B cell (primary cell): ENCODE measurements at regions not wholly inside any gene's neighbourhood (a gene's known extent, or its start where the extent isn't known, plus 50 kb on each side); places are given as distances from the start of the nearest gene placed in this dataset.
"Not testable (repeated sequence)": the region's sequence is repeated elsewhere in the genome, so short reads cannot be mapped to it uniquely, and the experiment has no call there.

Experiments
- ATAC-seq: fragments of 200-7000 bp; cut with Tn5 transposase; one replicate; pipeline ENCODE4 v1.10.0; 2021; ENCODE audit warnings: low read depth, mild to moderate bottlenecking, moderate number of reproducible peaks, moderate library complexity
- CTCF ChIA-PET: fragments of 350-600 bp; sonication (Branson Sonifier 250); formaldehyde crosslinking; loops from one replicate; lab custom pipeline; 2021; ENCODE audit warnings: antibody characterized with exemption, inconsistent platforms; lab: Charles Lee
- POLR2A ChIA-PET: fragments of 350-600 bp; sonication (Branson Sonifier 250); formaldehyde crosslinking; loops from one replicate; lab custom pipeline; 2021; ENCODE audit warnings: antibody characterized with exemption; lab: Charles Lee
- DNase-seq: peaks from one replicate; pipeline ENCODE4 v3.0.0; 2013
- H2AFZ ChIP-seq: 2 replicates; pipeline ENCODE4 v1.6.1; 2012; ENCODE audit warnings: mild to moderate bottlenecking, low read depth, low read length; ENCODE audit not compliant: insufficient read depth, poor library complexity, severe bottlenecking
- H3K27ac ChIP-seq, 2 donors: 1 replicate in 1 of 2; 2 replicates in 1 of 2; pipeline ENCODE4 v1.5.1; 2012 to 2013; ENCODE audit warnings: low read length in 2 of 2, mild to moderate bottlenecking in 2 of 2, moderate library complexity in 1 of 2
- H3K27me3 ChIP-seq, 4 experiments: fragments of 200-600 bp in 1 of 4; sonication (generic) in 1 of 4; replicated peaks in 1 of 4; 1 replicate in 2 of 4; 2 replicates in 2 of 4; pipeline versions ENCODE4 v1.6.1 to v1.7.0; 2013 to 2016; ENCODE audit warnings: low read length in 3 of 4, mild to moderate bottlenecking in 2 of 4, mixed read lengths in 1 of 4, moderate library complexity in 1 of 4; ENCODE audit not compliant: insufficient read depth in 4 of 4, control insufficient read depth in 3 of 4; ENCODE audit errors: control extremely low read depth in 1 of 4
- H3K36me3 ChIP-seq, 2 experiments: replicated peaks in 1 of 2; 1 replicate in 1 of 2; 2 replicates in 1 of 2; pipeline versions ENCODE4 v1.6.1 to v1.7.1; 2013; ENCODE audit warnings: low read length in 1 of 2; ENCODE audit not compliant: insufficient read depth in 2 of 2, control insufficient read depth in 1 of 2; ENCODE audit errors: control extremely low read depth in 1 of 2, extremely low read depth in 1 of 2
- H3K4me1 ChIP-seq, 2 donors: fragments of 200-600 bp in 1 of 2; sonication (generic) in 1 of 2; 1 replicate in 1 of 2; 2 replicates in 1 of 2; pipeline versions ENCODE4 v1.5.1 to v1.6.1; 2013 to 2017; ENCODE audit warnings: low read length in 2 of 2; ENCODE audit not compliant: control insufficient read depth in 2 of 2, insufficient read depth in 2 of 2
- H3K4me2 ChIP-seq: replicated peaks from 2 replicates; pipeline ENCODE3; 2012; ENCODE audit warnings: mild to moderate bottlenecking, low read depth, low read length; ENCODE audit not compliant: poor library complexity, severe bottlenecking
- H3K4me3 ChIP-seq, 5 experiments: fragments of 200-600 bp in 1 of 5; sonication (generic) in 1 of 5; 1 replicate in 3 of 5; 2 replicates in 2 of 5; pipeline versions ENCODE4 v1.5.1 to v1.7.0; 2011 to 2016; ENCODE audit warnings: low read length in 4 of 5, mild to moderate bottlenecking in 4 of 5, low read depth in 2 of 5, control low read depth in 1 of 5, moderate library complexity in 1 of 5; ENCODE audit not compliant: insufficient read depth in 1 of 5; ENCODE audit errors: control extremely low read depth in 1 of 5, extremely low read depth in 1 of 5
- H3K79me2 ChIP-seq: fragments of 200-600 bp; sonication (generic); one replicate; pipeline ENCODE4 v1.6.0; 2016; ENCODE audit warnings: low read length; ENCODE audit not compliant: control insufficient read depth, insufficient read depth
- H3K9ac ChIP-seq: fragments of 200-600 bp; sonication (generic); 2 replicates; pipeline ENCODE4 v1.6.1; 2017; ENCODE audit warnings: mild to moderate bottlenecking, low read length, moderate library complexity
- H3K9me3 ChIP-seq, 3 donors: one replicate each; pipeline versions ENCODE4 v1.6.1 to v1.7.1; 2013; ENCODE audit warnings: low read length in 2 of 3; ENCODE audit not compliant: control insufficient read depth in 2 of 3, insufficient read depth in 1 of 3; ENCODE audit errors: control extremely low read depth in 1 of 3
- H4K20me1 ChIP-seq: 2 replicates; pipeline ENCODE4 v1.6.0; 2012; ENCODE audit warnings: mild to moderate bottlenecking, low read length; ENCODE audit not compliant: insufficient read depth, control insufficient read depth, poor library complexity, severe bottlenecking
- H3K27ac Mint-ChIP-seq: one replicate; pipeline ENCODE4 v1.8.0; 2021; ENCODE audit warnings: mixed read lengths
- H3K27me3 Mint-ChIP-seq: one replicate; pipeline ENCODE4 v1.8.0; 2021; ENCODE audit warnings: mixed read lengths
- H3K4me1 Mint-ChIP-seq: one replicate; pipeline ENCODE4 v1.8.0; 2021; ENCODE audit warnings: mixed read lengths
- H3K4me3 Mint-ChIP-seq: one replicate; pipeline ENCODE4 v1.8.0; 2021; ENCODE audit warnings: mixed read lengths
- H3K9me3 Mint-ChIP-seq: one replicate; pipeline ENCODE4 v1.8.0; 2022; ENCODE audit warnings: mixed read lengths; ENCODE audit not compliant: insufficient read depth
- WGBS: methylation state at CpG from one replicate; pipeline ENCODE4 v1.1.5; 2013; ENCODE audit warnings: missing lambda C conversion rate; ENCODE audit not compliant: insufficient coverage; 5-methylcytosine and 5-hydroxymethylcytosine counted together
- intact Hi-C: fragments of 100-400 bp; cut with micrococcal nuclease; formaldehyde crosslinking; loops from one replicate; pipeline ENCODE4 v1.10.0; 2022

DNA sequence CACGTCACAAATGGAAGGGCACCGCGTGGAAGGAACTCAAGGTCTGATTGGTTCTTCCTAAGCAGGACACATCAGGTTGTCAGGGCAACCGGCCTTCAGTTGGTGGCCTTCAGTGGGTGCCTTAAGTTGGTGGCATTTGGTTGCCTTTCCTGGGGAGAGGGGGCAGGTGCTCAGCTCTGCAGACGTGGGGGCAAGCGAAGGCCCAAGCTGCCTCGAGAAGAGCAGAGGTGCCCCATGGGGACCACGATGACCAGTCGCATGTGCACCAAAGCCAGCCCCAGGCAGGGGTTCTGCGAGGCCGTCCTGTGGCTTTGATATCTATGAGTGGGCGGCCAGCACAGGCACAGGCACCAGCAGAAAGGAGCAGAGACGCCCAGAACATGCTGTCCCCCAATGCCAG, 1742.8 kb upstream of the DEFB115 start:
- H3K27me3 ChIP-seq, H3K4me3 Mint-ChIP-seq, ATAC-seq, H3K4me1 ChIP-seq, H3K9me3 Mint-ChIP-seq, H3K79me2 ChIP-seq, intact Hi-C loops, H3K27ac ChIP-seq, H3K4me3 ChIP-seq, H3K27ac Mint-ChIP-seq, H3K27me3 Mint-ChIP-seq, H4K20me1 ChIP-seq, POLR2A ChIA-PET, H3K4me2 ChIP-seq, H3K36me3 ChIP-seq, H3K9ac ChIP-seq, H3K4me1 Mint-ChIP-seq, H2AFZ ChIP-seq, CTCF ChIA-PET, DNase-seq: not testable (repeated sequence)
- H3K9me3 ChIP-seq, result peaks cover 1 to 11% (median 5%) of the 10 kb centered on the region in 3 donors
- 77% methylated on average over 13 of the region's 13 CpGs for WGBS

DNA sequence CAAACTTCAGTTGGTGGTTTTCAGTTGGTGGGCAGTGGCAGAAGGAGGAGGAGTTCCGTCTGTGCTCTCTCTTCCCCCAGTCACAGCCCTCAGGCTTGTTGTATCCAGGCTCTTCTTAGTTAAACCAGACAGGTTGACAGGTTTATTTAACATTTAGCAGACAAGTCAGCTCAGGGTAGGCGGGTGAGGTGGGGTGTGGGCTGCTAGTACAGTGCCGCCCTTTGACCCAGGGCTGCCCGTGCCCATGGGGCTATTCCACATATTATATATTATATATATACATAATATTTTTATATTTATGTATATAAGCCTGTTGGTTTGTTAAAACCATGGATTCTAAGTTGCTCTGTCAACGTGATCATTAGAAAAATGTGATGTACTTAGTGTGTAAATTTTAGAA, 1740.6 kb upstream of the DEFB115 start:
- H3K27me3 ChIP-seq, H3K9me3 Mint-ChIP-seq, H3K36me3 ChIP-seq, DNase-seq, H4K20me1 ChIP-seq, CTCF ChIA-PET, POLR2A ChIA-PET, H3K9ac ChIP-seq, H3K27ac Mint-ChIP-seq, H3K27ac ChIP-seq, H3K4me1 ChIP-seq, H2AFZ ChIP-seq, H3K4me3 Mint-ChIP-seq, H3K79me2 ChIP-seq, H3K4me1 Mint-ChIP-seq, H3K4me2 ChIP-seq, ATAC-seq, intact Hi-C loops, H3K4me3 ChIP-seq, H3K27me3 Mint-ChIP-seq: not testable (repeated sequence)
- H3K9me3 ChIP-seq, result peaks cover 0 to 11% (median 0%) of the 10 kb centered on the region in 3 donors
- WGBS, result no CpG with 5 or more reads among the region's 5 CpGs
